HG02884 (cell line): ENCODE measurements at regions not wholly inside any gene's neighbourhood (a gene's known extent, or its start where the extent isn't known, plus 50 kb on each side); places are given as distances from the start of the nearest gene placed in this dataset.
"Not testable (repeated sequence)": the region's sequence is repeated elsewhere in the genome, so short reads cannot be mapped to it uniquely, and the experiment has no call there.

Source experiments
- ATAC-seq: cut with Tn5 transposase; IDR thresholded peaks from one replicate; pipeline ENCODE4 v1.9.1; 2021; ENCODE audit warnings: mild to moderate bottlenecking, moderate library complexity; ENCODE audit not compliant: unreplicated experiment

- ATAC-seq: no peak
Measured at GRCh38 chr20:11467436-11467835, 450.3 kb upstream of the BTBD3 start.

DNA sequence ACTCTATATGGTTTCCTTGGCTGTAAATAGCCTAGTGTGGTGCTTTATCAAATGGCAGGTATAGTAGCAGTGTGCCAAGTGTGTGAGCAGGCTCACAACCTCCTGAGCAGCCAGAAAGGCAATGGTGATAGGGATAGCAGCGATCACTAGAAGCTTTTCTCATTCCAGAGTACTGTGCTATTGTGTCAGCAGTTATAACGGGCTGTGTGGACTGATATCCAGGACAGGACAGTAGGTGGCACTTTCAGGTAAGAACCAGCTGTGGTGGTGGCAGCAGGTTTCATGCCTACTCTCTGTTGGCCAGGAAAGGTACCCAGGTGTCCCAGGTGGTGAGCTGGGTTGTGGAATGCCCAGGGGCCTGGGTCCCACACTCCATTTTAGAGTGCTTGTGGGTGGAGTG is 448.8 kb upstream of the BTBD3 start:
- ATAC-seq: no peak

GRCh38 chr20:11469795-11470435 is 447.8 kb upstream of the BTBD3 start:
- ATAC-seq: no peak

GRCh38 chr20:11473983-11474382 is 443.7 kb upstream of the BTBD3 start:
- no peak for ATAC-seq

DNA sequence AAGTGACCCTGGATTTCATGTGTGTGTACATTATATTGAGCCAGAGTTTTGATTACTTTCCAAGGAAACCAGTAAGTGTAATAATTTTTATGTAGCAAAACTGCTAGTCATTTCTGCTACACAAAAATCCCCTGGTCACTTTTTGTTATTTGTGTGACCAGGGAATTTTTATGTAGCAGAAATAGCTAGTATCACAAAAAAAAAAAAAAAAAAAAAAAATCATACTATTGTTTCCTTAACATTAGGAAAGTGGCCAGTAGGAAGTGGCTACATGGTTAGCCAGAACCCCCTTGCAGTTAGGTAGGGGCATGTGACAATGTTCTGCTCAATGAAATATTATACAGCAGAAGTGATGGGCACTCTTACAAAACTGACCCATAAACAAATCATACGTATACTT is 434.0 kb upstream of the BTBD3 start:
- ATAC-seq: no peak

DNA sequence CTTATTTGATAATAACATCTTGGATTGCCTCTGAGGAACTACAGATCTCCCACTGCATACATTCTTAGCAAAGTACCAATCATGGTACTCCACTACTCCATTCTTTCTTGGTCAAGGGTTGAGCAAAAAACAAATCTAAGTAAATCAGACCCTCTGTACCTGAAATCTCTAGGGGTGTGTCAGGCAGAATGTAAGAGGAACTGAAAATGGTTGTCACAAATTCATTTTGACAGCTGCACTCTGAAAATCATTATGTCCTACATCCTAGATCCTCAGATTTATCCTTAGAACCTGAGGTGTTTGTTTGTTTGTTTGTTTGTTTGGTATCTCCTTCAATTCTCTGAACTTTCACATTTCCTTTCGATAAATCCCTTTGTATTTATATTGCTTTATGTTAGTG is 433.2 kb upstream of the BTBD3 start:
- no peak for ATAC-seq

DNA sequence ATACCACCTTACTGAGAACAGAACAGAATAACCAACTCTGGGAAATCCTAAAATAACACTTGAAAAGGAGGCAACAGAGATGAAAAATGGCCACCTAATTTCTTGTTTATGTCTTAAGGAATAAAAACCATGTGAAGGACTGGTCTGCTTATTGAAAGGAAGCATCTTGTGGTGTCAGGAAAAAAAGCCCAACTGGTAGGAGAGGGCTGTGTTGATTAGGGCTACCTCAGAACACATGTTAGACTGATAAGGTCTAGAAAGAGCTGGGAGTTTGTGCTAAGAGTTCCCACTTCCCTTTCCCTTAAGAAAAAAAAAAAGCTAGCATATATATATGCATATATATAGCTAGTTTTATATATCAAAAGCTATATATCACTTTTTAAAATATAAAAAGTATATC is 425.3 kb upstream of the BTBD3 start:
- no peak for ATAC-seq

DNA sequence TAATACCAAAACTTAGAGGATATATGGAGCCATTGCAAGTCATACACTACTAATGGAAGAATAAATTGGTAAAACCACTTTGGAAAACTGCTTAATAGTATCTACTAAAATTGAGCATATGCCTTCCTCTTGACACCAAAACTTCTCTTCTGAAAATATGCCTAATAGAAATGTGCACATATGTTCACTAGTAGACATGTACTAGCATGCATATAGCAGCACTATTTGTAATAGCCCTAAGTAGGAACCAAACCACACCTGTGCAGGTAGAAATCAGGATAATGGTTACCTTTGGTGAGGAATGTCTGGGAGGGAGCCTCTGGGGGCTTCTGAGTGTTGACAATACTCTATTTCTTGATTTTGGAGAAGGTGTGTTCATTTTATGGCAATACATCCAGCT is 424.8 kb upstream of the BTBD3 start:
- no peak for ATAC-seq

DNA sequence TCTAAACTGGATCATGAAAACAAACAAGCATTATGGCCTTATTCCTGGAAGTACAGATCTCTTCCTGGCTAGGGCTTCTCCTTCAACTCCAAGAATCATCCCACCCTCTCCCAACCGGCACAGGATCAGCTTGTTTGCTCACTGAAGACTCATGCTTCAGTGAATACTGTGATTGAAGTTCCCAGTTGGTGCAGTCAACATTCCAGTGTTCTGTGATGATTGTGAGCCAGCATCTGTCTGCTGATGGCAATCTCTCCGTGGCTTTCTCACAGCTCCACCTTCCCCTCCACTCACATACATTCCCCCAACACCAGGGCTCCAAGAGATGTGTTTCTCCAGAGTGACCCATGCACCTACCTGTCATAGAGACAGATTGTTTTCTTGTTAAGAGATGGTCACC is 421.3 kb upstream of the BTBD3 start:
- no peak for ATAC-seq

- no peak for ATAC-seq
Measured at GRCh38 chr20:11497545-11497944, 420.1 kb upstream of the BTBD3 start.

- no peak for ATAC-seq
Measured at GRCh38 chr20:11499101-11499634, 418.5 kb upstream of the BTBD3 start.

GRCh38 chr20:11502061-11502460 is 415.6 kb upstream of the BTBD3 start:
- ATAC-seq: no peak

- no peak for ATAC-seq
Measured at GRCh38 chr20:11502671-11503070, 415.0 kb upstream of the BTBD3 start.

DNA sequence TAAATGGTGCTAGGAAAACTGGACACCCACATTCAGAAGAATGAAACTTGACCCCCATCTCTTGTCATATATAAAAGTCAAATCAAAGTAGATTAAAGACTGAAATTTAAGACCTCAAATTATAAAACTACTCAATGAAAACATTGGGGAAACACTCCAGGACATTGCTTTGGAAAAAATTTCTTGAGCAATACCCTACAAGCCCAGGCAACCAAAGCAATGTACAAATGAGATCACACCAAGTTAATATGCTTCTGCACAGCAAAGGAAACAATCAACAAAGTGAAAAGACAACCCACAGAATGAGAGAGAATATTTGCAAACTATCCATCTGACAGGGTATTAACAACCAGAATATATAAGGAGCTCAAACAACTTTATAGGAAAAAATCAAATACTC is 407.9 kb upstream of the BTBD3 start:
- ATAC-seq: no peak

DNA sequence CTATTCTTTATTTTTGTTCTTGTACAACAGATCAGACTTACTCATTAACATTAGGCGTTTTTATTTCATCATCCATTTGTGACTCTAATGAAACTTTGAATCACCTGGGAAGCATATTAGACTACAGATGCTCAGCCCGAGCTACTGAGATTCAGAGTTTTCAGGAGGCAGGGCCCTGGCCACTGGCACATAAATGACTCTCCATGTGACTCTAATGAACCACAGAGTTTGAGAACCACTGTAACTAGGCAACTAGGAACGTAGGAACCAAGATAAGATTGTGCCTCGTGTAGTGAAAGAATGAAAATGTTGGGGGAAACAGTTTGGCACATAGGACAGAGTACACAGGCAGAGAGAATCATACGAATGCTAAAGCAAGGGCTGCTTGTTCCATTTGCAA is 405.9 kb upstream of the BTBD3 start:
- no peak for ATAC-seq

DNA sequence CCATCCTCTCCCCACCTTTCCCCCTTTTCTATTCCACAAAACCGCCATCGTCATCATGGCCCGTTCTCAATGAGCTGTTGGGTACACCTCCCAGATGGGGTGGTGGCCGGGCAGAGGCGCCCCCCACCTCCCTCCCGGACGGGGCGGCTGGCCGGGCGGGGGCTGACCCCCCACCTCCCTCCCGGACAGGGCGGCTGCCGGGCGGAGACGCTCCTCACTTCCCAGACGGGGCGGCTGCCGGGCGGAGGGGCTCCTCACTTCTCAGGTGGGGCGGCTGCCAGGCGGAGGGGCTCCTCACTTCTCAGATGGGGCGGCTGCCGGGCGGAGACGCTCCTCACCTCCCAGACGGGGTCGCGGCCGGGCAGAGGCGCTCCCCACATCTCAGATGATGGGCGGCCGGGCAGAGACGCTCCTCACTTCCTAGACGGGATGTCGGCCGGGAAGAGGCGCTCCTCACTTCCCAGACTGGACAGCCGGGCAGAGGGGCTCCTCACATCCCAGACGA is 404.4 kb upstream of the BTBD3 start:
- ATAC-seq: not testable (repeated sequence)

GRCh38 chr20:11516448-11516847 is 401.2 kb upstream of the BTBD3 start:
- no peak for ATAC-seq

DNA sequence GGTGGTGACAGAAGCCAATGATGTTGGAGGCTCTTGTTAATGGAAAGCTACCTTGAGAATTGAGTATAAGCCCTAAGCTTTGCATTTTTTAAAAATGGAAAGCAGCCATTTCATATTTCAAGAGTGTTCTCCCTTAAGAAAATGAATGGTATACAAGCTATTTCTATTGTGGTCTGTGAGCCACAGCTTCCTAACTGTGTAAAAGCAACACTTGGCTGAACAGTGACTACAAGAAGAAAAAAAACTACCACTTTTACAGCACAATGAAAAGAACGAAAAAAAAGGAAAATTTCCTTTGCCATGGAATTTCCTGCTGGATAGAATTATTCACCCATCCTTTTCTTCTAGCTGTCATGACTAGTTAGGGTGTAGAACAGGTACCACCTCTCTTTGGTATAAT is 397.1 kb upstream of the BTBD3 start:
- ATAC-seq: no peak

- no peak for ATAC-seq
Measured at GRCh38 chr20:11521476-11522365, 396.0 kb upstream of the BTBD3 start.

- ATAC-seq: no peak
Measured at GRCh38 chr20:11522366-11522741, 395.3 kb upstream of the BTBD3 start.

- no peak for ATAC-seq
Measured at GRCh38 chr20:11529047-11529446, 388.6 kb upstream of the BTBD3 start.

GRCh38 chr20:11537032-11537431 is 380.7 kb upstream of the BTBD3 start:
- ATAC-seq: no peak
